Neuron (in vitro differentiated cells): ENCODE measurements at regions not wholly inside any gene's neighbourhood (a gene's known extent, or its start where the extent isn't known, plus 50 kb on each side); places are given as distances from the start of the nearest gene placed in this dataset.
"Not testable (repeated sequence)": the region's sequence is repeated elsewhere in the genome, so short reads cannot be mapped to it uniquely, and the experiment has no call there.

ENCODE experiments used
- H2AFZ ChIP-seq: one replicate; pipeline ENCODE4 v1.6.1; 2013; ENCODE audit warnings: low read depth, mild to moderate bottlenecking, inconsistent platforms, low read length, moderate library complexity
- H3K27me3 ChIP-seq: one replicate; pipeline ENCODE4 v1.6.1; 2013; ENCODE audit warnings: low read length; ENCODE audit not compliant: insufficient read depth
- H3K36me3 ChIP-seq: one replicate; pipeline ENCODE4 v1.6.1; 2013; ENCODE audit warnings: low read length; ENCODE audit not compliant: insufficient read depth
- H3K4me1 ChIP-seq: one replicate; pipeline ENCODE4 v1.6.1; 2013; ENCODE audit warnings: low read length; ENCODE audit not compliant: insufficient read depth
- H3K4me3 ChIP-seq: 2 replicates; pipeline ENCODE4 v1.5.1; 2013; ENCODE audit warnings: mild to moderate bottlenecking, low read length, moderate library complexity
- H3K9me3 ChIP-seq: one replicate; pipeline ENCODE4 v1.6.1; 2013; ENCODE audit warnings: low read length

DNA sequence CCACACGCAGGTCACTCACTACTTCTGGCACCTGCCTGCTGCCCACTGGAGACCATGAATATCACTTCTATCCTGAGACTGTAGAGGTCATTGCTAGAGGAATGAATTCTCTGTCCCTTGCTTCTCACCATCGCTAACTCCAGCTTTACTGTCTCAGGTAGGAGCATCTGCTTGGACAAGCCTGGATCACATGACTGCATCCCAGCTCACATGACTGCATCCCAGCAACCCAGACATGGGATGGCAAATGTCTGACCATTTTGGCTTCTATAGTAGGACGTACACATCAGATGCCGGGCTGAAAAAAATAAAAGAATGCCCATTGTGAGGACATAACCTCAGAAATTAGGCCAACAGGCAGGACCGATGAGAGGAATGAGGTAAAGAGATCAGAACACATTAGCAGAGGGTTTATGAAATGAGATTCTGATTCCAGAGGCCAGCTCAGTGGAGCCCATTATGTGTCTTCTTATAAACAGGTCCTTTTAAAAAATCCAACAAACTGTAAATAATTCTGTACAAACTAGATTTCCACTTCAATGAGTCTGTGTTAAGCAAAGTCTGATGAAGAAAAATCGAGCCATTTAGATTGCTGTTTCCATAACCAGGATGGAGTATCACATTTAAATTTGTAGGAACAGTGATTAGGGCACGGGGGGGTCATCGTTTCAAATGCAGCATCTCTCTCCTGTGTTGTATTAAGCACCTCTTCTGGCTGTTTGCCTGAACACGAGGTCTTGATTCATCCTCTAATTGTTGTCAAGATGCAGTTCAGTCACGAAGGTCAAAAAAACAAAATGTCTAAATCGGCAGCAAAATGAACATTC, 126.7 kb downstream of the MTHFS start:
- Histone ChIP-seq H3K27me3 (no peaks in the 10 kb centered on the region), H2AFZ (no peak overlapping the region), H3K4me3 (no peak overlapping the region), H3K4me1 (peaks cover 13% of the 10 kb centered on the region), H3K9me3 (no peaks in the 10 kb centered on the region), H3K36me3 (no peaks in the 10 kb centered on the region)

DNA sequence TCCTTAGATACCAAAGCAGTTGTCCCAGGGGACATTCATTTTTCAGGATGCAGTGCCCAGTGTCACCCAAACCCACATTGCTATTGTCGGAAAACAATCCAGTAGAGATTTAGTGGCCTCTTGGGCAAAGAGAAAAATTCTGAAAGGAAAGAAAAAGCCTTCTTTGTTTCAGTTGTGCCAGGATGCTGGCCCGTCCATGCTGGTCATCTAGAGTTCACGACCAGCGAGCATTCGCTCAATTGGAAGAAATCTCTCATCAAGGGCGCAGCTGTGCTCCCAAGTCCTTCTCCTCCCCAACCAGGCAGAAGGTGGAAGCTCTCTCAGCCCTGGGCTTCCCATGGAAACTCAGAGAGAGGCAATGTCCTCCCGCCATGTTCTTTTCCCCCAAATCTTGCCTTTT, 123.7 kb downstream of the MTHFS start:
- Histone ChIP-seq H3K27me3 (no peaks in the 10 kb centered on the region), H3K36me3 (no peaks in the 10 kb centered on the region), H2AFZ (no peak overlapping the region), H3K4me1 (no peaks in the 10 kb centered on the region), H3K4me3 (no peak overlapping the region), H3K9me3 (no peaks in the 10 kb centered on the region)

DNA sequence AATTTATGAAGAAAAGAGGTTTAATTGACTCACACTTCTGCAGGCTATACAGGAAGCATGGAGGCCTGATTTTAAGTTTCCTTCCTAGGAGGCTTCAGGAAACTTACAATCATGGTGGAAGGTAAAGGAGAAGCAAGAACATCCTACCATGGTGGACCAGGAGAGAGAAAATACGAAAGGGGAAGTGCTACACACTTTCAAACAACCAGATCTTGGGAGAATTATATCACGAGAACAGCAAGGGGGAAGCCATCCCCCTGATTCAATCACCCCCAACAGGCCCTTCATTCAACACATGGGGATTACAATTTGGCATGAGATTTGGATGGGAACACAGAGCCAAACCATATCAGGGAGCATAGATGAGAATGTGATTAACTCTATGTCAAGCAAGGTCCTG, 121.0 kb downstream of the MTHFS start:
- H3K36me3 ChIP-seq, result no peaks in the 10 kb centered on the region
- H3K4me1 ChIP-seq, result no peaks in the 10 kb centered on the region
- H2AFZ ChIP-seq, result no peak overlapping the region
- H3K27me3 ChIP-seq, result no peaks in the 10 kb centered on the region
- H3K9me3 ChIP-seq, result no peaks in the 10 kb centered on the region
- H3K4me3 ChIP-seq, result no peak overlapping the region

DNA sequence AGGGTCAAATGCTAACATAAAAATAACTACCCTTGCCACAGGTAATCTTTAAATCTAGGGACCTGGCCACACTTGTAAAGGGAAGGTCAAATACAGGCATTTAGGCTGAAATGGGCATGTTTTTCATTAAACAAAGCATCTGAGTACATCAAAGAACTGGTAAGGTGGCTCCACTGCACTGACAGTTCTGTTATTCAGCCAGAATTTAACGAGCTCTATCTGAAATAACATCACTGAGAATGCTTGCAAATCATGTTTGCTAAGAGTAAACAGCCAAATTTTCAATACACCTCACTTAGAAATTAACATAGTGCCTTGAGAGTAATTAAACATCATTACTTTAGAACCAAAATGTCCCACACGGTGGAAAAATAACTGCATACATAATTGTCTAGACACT, 118.9 kb downstream of the MTHFS start:
- H3K9me3 ChIP-seq, result no peaks in the 10 kb centered on the region
- H3K27me3 ChIP-seq, result no peaks in the 10 kb centered on the region
- no peak overlapping the region for H3K4me3 ChIP-seq
- no peaks in the 10 kb centered on the region for H3K36me3 ChIP-seq
- H3K4me1 ChIP-seq, result no peaks in the 10 kb centered on the region
- no peak overlapping the region for H2AFZ ChIP-seq

DNA sequence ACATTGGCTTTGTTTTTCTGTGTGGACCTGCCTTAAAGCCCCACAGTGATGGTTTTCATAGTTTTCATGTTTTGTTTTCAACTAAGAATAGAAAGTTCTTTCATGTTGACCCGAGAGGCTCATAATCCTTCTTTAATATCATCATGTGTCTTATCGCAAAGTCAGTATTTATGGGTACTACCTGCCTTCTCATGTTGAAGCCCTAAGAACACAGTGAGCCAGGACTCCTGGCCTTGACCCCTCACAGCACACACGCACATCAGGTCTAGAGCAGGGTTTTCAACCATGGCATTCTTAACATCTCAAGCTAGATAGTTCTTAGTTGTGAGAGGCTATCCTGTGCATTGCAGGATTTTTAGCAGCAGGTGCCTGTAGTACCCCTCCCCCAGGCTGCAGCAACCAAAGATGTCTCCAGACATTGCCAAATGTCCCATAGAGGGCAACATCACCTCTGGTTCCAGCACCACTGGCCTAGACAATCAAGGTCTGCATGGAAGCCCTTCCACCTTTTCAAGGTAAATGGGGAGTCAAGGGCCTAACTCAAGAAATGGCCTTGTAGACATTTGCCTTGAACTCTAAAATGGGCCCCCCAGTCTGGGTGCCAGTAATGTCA, 118.3 kb downstream of the MTHFS start:
- Histone ChIP-seq H3K27me3 (no peaks in the 10 kb centered on the region), H3K36me3 (no peaks in the 10 kb centered on the region), H2AFZ (no peak overlapping the region), H3K4me3 (no peak overlapping the region), H3K4me1 (no peaks in the 10 kb centered on the region), H3K9me3 (no peaks in the 10 kb centered on the region)

DNA sequence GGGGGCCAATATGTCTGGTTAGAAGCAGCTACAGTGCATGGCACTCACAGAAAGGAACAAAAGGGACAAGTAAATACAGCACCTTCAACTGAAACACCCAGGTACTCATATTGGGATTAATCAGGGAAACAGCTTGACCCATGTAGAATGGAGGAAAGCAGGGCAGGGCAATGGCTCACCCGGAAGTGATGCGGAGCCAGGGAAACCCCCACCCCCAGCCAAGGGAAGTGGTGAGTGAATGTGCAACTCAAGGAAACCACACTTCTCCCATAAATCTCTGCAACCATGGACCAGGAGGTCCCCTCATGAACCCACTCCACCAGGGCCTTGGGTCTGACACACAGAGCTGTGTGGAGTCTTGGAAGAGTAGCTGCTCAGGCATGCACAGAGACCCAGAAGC, 117.1 kb downstream of the MTHFS start:
- Histone ChIP-seq H3K9me3 (no peaks in the 10 kb centered on the region), H3K4me1 (peaks cover 4% of the 10 kb centered on the region), H3K4me3 (no peak overlapping the region), H3K36me3 (no peaks in the 10 kb centered on the region), H3K27me3 (no peaks in the 10 kb centered on the region), H2AFZ (no peak overlapping the region)

DNA sequence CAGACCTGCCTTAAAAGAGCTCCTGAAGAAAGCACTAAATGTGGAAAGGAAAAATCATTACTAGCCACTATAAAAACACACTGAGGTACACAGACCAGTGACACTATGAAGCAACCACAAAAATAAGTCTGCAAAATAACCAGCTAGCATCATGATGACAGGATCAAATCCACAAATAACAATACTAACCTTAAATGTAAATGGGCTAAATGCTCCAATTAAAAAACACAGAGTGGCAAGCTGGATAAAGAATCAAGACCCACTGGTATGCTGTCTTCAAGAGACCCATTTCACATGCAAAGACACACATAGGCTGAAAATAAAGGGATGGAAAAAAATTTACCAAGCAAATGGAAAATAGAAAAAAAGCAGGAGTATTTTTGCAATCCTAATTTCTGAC, 114.5 kb downstream of the MTHFS start:
- not testable (repeated sequence) for H3K36me3 ChIP-seq, H3K4me1 ChIP-seq, H3K4me3 ChIP-seq, H2AFZ ChIP-seq, H3K27me3 ChIP-seq, H3K9me3 ChIP-seq
